ENCODE measurements at regions not wholly inside any gene's neighbourhood (a gene's known extent, or its start where the extent isn't known, plus 50 kb on each side); places are given as distances from the start of the nearest gene placed in this dataset.

- H3K27me3 Mint-ChIP-seq (ENCODE audit: low read depth, poor library complexity): peaks cover 14% of the 10 kb centered on the region
- no peak for TF ChIP-seq CTCF (IDR thresholded peaks at IDR 0.05)
- no peaks in the 10 kb centered on the region for H3K9me3 Mint-ChIP-seq
- H3K4me1 Mint-ChIP-seq: no peaks in the 10 kb centered on the region
- H3K36me3 Mint-ChIP-seq (ENCODE audit: low read depth): no peaks in the 10 kb centered on the region
- no peak overlapping the region for H3K27ac Mint-ChIP-seq
- DNase-seq: no peak
- H3K4me3 Mint-ChIP-seq: no peak overlapping the region
Measured at GRCh38 chr14:98393527-98393926, 878.5 kb downstream of the BCL11B start.

GRCh38 chr14:98404811-98405210 lies 867.2 kb downstream of the BCL11B start:
- no peaks in the 10 kb centered on the region for H3K36me3 Mint-ChIP-seq (ENCODE audit: low read depth)
- H3K27me3 Mint-ChIP-seq (ENCODE audit: low read depth, poor library complexity): peaks cover 23% of the 10 kb centered on the region
- H3K27ac Mint-ChIP-seq: no peak overlapping the region
- TF ChIP-seq CTCF (IDR thresholded peaks at IDR 0.05): no peak
- DNase-seq: no peak
- no peak overlapping the region for H3K4me3 Mint-ChIP-seq
- peaks cover 34% of the 10 kb centered on the region for H3K4me1 Mint-ChIP-seq
- H3K9me3 Mint-ChIP-seq: no peaks in the 10 kb centered on the region

GRCh38 chr14:98408024-98408555 lies 863.9 kb downstream of the BCL11B start:
- peaks cover 20% of the 10 kb centered on the region for H3K27me3 Mint-ChIP-seq (ENCODE audit: low read depth, poor library complexity)
- H3K9me3 Mint-ChIP-seq: no peaks in the 10 kb centered on the region
- TF ChIP-seq CTCF (IDR thresholded peaks at IDR 0.05): no peak
- peaks cover 46% of the 10 kb centered on the region for H3K4me1 Mint-ChIP-seq
- H3K36me3 Mint-ChIP-seq (ENCODE audit: low read depth): no peaks in the 10 kb centered on the region
- no peak overlapping the region for H3K27ac Mint-ChIP-seq
- H3K4me3 Mint-ChIP-seq: no peak overlapping the region
- DNase-seq: no peak

GRCh38 chr14:98408713-98409112 lies 863.3 kb downstream of the BCL11B start:
- no peak for TF ChIP-seq CTCF (IDR thresholded peaks at IDR 0.05)
- DNase-seq: no peak
- H3K27me3 Mint-ChIP-seq (ENCODE audit: low read depth, poor library complexity): peaks cover 17% of the 10 kb centered on the region
- H3K36me3 Mint-ChIP-seq (ENCODE audit: low read depth): no peaks in the 10 kb centered on the region
- no peaks in the 10 kb centered on the region for H3K9me3 Mint-ChIP-seq
- no peak overlapping the region for H3K4me3 Mint-ChIP-seq
- H3K4me1 Mint-ChIP-seq: peaks cover 43% of the 10 kb centered on the region
- peak overlapping the region; percentile 86 for H3K27ac Mint-ChIP-seq

GRCh38 chr14:98411154-98411553 lies 860.8 kb downstream of the BCL11B start:
- DNase-seq: no peak
- TF ChIP-seq CTCF (IDR thresholded peaks at IDR 0.05): no peak
- H3K9me3 Mint-ChIP-seq: no peaks in the 10 kb centered on the region
- peaks cover 3% of the 10 kb centered on the region for H3K27me3 Mint-ChIP-seq (ENCODE audit: low read depth, poor library complexity)
- no peaks in the 10 kb centered on the region for H3K36me3 Mint-ChIP-seq (ENCODE audit: low read depth)
- H3K4me3 Mint-ChIP-seq: no peak overlapping the region
- H3K4me1 Mint-ChIP-seq: peaks cover 34% of the 10 kb centered on the region
- no peak overlapping the region for H3K27ac Mint-ChIP-seq

- H3K27ac Mint-ChIP-seq: no peak overlapping the region
- H3K4me3 Mint-ChIP-seq: no peak overlapping the region
- no peaks in the 10 kb centered on the region for H3K9me3 Mint-ChIP-seq
- peaks cover 36% of the 10 kb centered on the region for H3K4me1 Mint-ChIP-seq
- H3K36me3 Mint-ChIP-seq (ENCODE audit: low read depth): no peaks in the 10 kb centered on the region
- no peak for DNase-seq
- H3K27me3 Mint-ChIP-seq (ENCODE audit: low read depth, poor library complexity): peaks cover 2% of the 10 kb centered on the region
- no peak for TF ChIP-seq CTCF (IDR thresholded peaks at IDR 0.05)
Measured at GRCh38 chr14:98412431-98412830, 859.6 kb downstream of the BCL11B start.

All from nephron progenitor cell (in vitro differentiated cells).